BLaER1 treated with 17β-estradiol and CSF1 and Interleukin-3, amounts not matched to agents 10 nM and 100 nM (cell line): ENCODE measurements at regions not wholly inside any gene's neighbourhood (a gene's known extent, or its start where the extent isn't known, plus 50 kb on each side); places are given as distances from the start of the nearest gene placed in this dataset.
"Not testable (repeated sequence)": the region's sequence is repeated elsewhere in the genome, so short reads cannot be mapped to it uniquely, and the experiment has no call there.

Source experiments
- H3K27ac ChIP-seq, 11 experiments: shearing (Covaris generic); formaldehyde crosslinking; 2 replicates each; pipeline ENCODE4 v1.8.1; 2022
- H3K27me3 ChIP-seq, 11 experiments: shearing (Covaris generic); formaldehyde crosslinking; 2 replicates each; pipeline ENCODE4 v1.8.1; 2022
- H3K36me3 ChIP-seq, 11 experiments: shearing (Covaris generic); formaldehyde crosslinking; 2 replicates each; pipeline ENCODE4 v1.8.1; 2022
- H3K4me1 ChIP-seq, 10 experiments: shearing (Covaris generic); formaldehyde crosslinking; 2 replicates each; pipeline ENCODE4 v1.8.1; 2022
- H3K4me2 ChIP-seq, 11 experiments: shearing (Covaris generic); formaldehyde crosslinking; 2 replicates each; pipeline ENCODE4 v1.8.1; 2022
- H3K4me3 ChIP-seq, 10 experiments: shearing (Covaris generic); formaldehyde crosslinking; 2 replicates each; pipeline ENCODE4 v1.8.1; 2022
- H3K9ac ChIP-seq, 11 experiments: shearing (Covaris generic); formaldehyde crosslinking; 2 replicates each; pipeline ENCODE4 v1.8.1; 2022
- H3K9me3 ChIP-seq, 11 experiments: shearing (Covaris generic); formaldehyde crosslinking; replicated peaks in 1 of 11; 2 replicates each; pipeline ENCODE4 v1.8.1; 2022
- H4K20me1 ChIP-seq, 11 experiments: shearing (Covaris generic); formaldehyde crosslinking; 2 replicates each; pipeline ENCODE4 v1.8.1; 2022
- Cebpa-rat ChIP-seq, 11 experiments: shearing (Covaris generic); IDR thresholded peaks; 2 replicates each; pipeline ENCODE4 v1.8.1; 2022

- Histone ChIP-seq H3K27ac (no peak overlapping the region), H3K4me2 (peak overlapping the region in 5 of 11 experiments; percentile 23 to 52 (median 28); a peak in 7 of 22 replicates), H3K4me3 (no peak overlapping the region), H3K4me1 (peaks cover 0 to 22% (median 2%) of the 10 kb centered on the region in 10 experiments; a peak in 10 of 20 replicates), H3K9me3 (no peaks in the 10 kb centered on the region), H4K20me1 (peaks cover 0 to 1% (median 0%) of the 10 kb centered on the region in 11 experiments; a peak in 1 of 22 replicates), H3K27me3 (no peaks in the 10 kb centered on the region), H3K36me3 (peaks cover 0 to 6% (median 0%) of the 10 kb centered on the region in 11 experiments; a peak in 3 of 22 replicates), H3K9ac (no peak overlapping the region)
- TF ChIP-seq Cebpa-rat (IDR thresholded peaks at IDR 0.05) = no peak
Measured at GRCh38 chr19:27833031-27833430, 1379.9 kb downstream of the UQCRFS1 start.

- Histone ChIP-seq H4K20me1 (peaks cover 0 to 9% (median 0%) of the 10 kb centered on the region in 11 experiments; a peak in 3 of 22 replicates), H3K36me3 (peaks cover 0 to 11% (median 4%) of the 10 kb centered on the region in 11 experiments; a peak in 5 of 22 replicates), H3K27me3 (no peaks in the 10 kb centered on the region), H3K27ac (no peak overlapping the region), H3K4me3 (no peak overlapping the region), H3K4me2 (0 out of 22 replicates have a peak overlapping the region, but pooled peaks of 1 of the 11 experiments have one; percentile 15), H3K9me3 (no peaks in the 10 kb centered on the region), H3K4me1 (peaks cover 0 to 22% (median 2%) of the 10 kb centered on the region in 10 experiments; a peak in 10 of 20 replicates), H3K9ac (no peak overlapping the region)
- TF ChIP-seq Cebpa-rat (IDR thresholded peaks at IDR 0.05) = no peak
Measured at GRCh38 chr19:27828829-27829228, 1384.1 kb downstream of the UQCRFS1 start.

- no peaks in the 10 kb centered on the region for H3K27me3 ChIP-seq
- peaks cover 0 to 9% (median 0%) of the 10 kb centered on the region in 11 experiments; a peak in 3 of 22 replicates for H4K20me1 ChIP-seq
- H3K4me2 ChIP-seq = no peak overlapping the region
- no peak overlapping the region for H3K4me3 ChIP-seq
- H3K4me1 ChIP-seq = peaks cover 0 to 9% (median 0%) of the 10 kb centered on the region in 10 experiments; a peak in 3 of 20 replicates
- H3K9ac ChIP-seq = no peak overlapping the region
- H3K27ac ChIP-seq = no peak overlapping the region; a peak in 1 of 22 replicates
- no peak for TF ChIP-seq Cebpa-rat (IDR thresholded peaks at IDR 0.05)
- H3K9me3 ChIP-seq = peaks cover 0 to 17% (median 7%) of the 10 kb centered on the region in 11 experiments; a peak in 9 of 22 replicates
- peaks cover 0 to 22% (median 10%) of the 10 kb centered on the region in 11 experiments; a peak in 13 of 22 replicates for H3K36me3 ChIP-seq
Measured at GRCh38 chr19:27824108-27824507, 1388.8 kb downstream of the UQCRFS1 start.

GRCh38 chr19:27822336-27822735, 1390.6 kb downstream of the UQCRFS1 start:
- Histone ChIP-seq H3K4me1 (no peaks in the 10 kb centered on the region), H3K4me3 (no peak overlapping the region), H3K9me3 (peaks cover 5 to 33% (median 17%) of the 10 kb centered on the region in 11 experiments), H3K4me2 (no peak overlapping the region), H3K9ac (no peak overlapping the region), H3K36me3 (peaks cover 0 to 21% (median 8%) of the 10 kb centered on the region in 11 experiments; a peak in 12 of 22 replicates), H3K27me3 (no peaks in the 10 kb centered on the region), H3K27ac (no peak overlapping the region; a peak in 1 of 22 replicates), H4K20me1 (peaks cover 0 to 7% (median 0%) of the 10 kb centered on the region in 11 experiments; a peak in 2 of 22 replicates)
- no peak for TF ChIP-seq Cebpa-rat (IDR thresholded peaks at IDR 0.05)

- Histone ChIP-seq H3K27ac (no peak overlapping the region), H3K36me3 (peaks cover 0 to 24% (median 8%) of the 10 kb centered on the region in 11 experiments; a peak in 12 of 22 replicates), H3K4me2 (no peak overlapping the region), H3K4me3 (no peak overlapping the region), H3K9ac (no peak overlapping the region), H3K4me1 (peaks cover 0 to 7% (median under 1%) of the 10 kb centered on the region in 10 experiments; a peak in 4 of 20 replicates), H3K9me3 (peaks cover 12 to 38% (median 23%) of the 10 kb centered on the region in 11 experiments), H3K27me3 (no peaks in the 10 kb centered on the region), H4K20me1 (peaks cover 0 to 7% (median 0%) of the 10 kb centered on the region in 11 experiments; a peak in 1 of 22 replicates)
- TF ChIP-seq Cebpa-rat (IDR thresholded peaks at IDR 0.05) = no peak
Measured at GRCh38 chr19:27821418-27822018, 1391.4 kb downstream of the UQCRFS1 start.

- Histone ChIP-seq H3K4me2 (no peak overlapping the region), H3K36me3 (peaks cover 0 to 14% (median 8%) of the 10 kb centered on the region in 11 experiments; a peak in 10 of 22 replicates), H3K9me3 (peaks cover 22 to 56% (median 43%) of the 10 kb centered on the region in 11 experiments), H3K27ac (peak overlapping the region in 4 of 11 experiments; percentile 43 to 62 (median 52); a peak in 8 of 22 replicates), H3K4me3 (no peak overlapping the region), H3K9ac (no peak overlapping the region), H4K20me1 (peaks cover 0 to 8% (median 0%) of the 10 kb centered on the region in 11 experiments; a peak in 1 of 22 replicates), H3K27me3 (no peaks in the 10 kb centered on the region), H3K4me1 (peaks cover 0 to 26% (median 5%) of the 10 kb centered on the region in 10 experiments; a peak in 5 of 20 replicates)
- no peak for TF ChIP-seq Cebpa-rat (IDR thresholded peaks at IDR 0.05)
Measured at GRCh38 chr19:27815985-27816384, 1397.0 kb downstream of the UQCRFS1 start.

- Histone ChIP-seq H3K27ac (peak overlapping the region in 1 of 11 experiments; percentile 62; a peak in 1 of 22 replicates), H3K36me3 (peaks cover 0 to 20% (median 8%) of the 10 kb centered on the region in 11 experiments; a peak in 12 of 22 replicates), H3K4me1 (peaks cover 0 to 26% (median 5%) of the 10 kb centered on the region in 10 experiments; a peak in 5 of 20 replicates), H3K9me3 (peaks cover 28 to 59% (median 49%) of the 10 kb centered on the region in 11 experiments)
- H3K4me2 ChIP-seq, H3K4me3 ChIP-seq, H4K20me1 ChIP-seq, H3K27me3 ChIP-seq, H3K9ac ChIP-seq: not testable (repeated sequence)
Measured at GRCh38 chr19:27814834-27815233, 1398.1 kb downstream of the UQCRFS1 start.

GRCh38 chr19:27814274-27814673, 1398.7 kb downstream of the UQCRFS1 start:
- peaks cover 29 to 60% (median 49%) of the 10 kb centered on the region in 11 experiments for H3K9me3 ChIP-seq
- not testable (repeated sequence) for H3K4me2 ChIP-seq, H3K27ac ChIP-seq, H3K4me3 ChIP-seq, H3K9ac ChIP-seq, H4K20me1 ChIP-seq, H3K27me3 ChIP-seq
- H3K36me3 ChIP-seq = peaks cover 0 to 21% (median 8%) of the 10 kb centered on the region in 11 experiments; a peak in 12 of 22 replicates
- peaks cover 0 to 26% (median 5%) of the 10 kb centered on the region in 10 experiments; a peak in 5 of 20 replicates for H3K4me1 ChIP-seq

GRCh38 chr19:27806471-27807070, 1406.4 kb downstream of the UQCRFS1 start:
- no peak for TF ChIP-seq Cebpa-rat (IDR thresholded peaks at IDR 0.05)
- Histone ChIP-seq H3K27me3 (no peaks in the 10 kb centered on the region), H3K9me3 (peaks cover 15 to 45% (median 29%) of the 10 kb centered on the region in 11 experiments; a peak in 20 of 22 replicates), H3K36me3 (peaks cover 41 to 64% (median 49%) of the 10 kb centered on the region in 11 experiments), H3K4me1 (no peaks in the 10 kb centered on the region), H3K27ac (no peak overlapping the region), H3K9ac (no peak overlapping the region), H3K4me2 (no peak overlapping the region), H4K20me1 (peaks cover 0 to 44% (median 9%) of the 10 kb centered on the region in 11 experiments; a peak in 12 of 22 replicates), H3K4me3 (no peak overlapping the region)
